ENCODE measurements at regions not wholly inside any gene's neighbourhood (a gene's known extent, or its start where the extent isn't known, plus 50 kb on each side); places are given as distances from the start of the nearest gene placed in this dataset.

DNA sequence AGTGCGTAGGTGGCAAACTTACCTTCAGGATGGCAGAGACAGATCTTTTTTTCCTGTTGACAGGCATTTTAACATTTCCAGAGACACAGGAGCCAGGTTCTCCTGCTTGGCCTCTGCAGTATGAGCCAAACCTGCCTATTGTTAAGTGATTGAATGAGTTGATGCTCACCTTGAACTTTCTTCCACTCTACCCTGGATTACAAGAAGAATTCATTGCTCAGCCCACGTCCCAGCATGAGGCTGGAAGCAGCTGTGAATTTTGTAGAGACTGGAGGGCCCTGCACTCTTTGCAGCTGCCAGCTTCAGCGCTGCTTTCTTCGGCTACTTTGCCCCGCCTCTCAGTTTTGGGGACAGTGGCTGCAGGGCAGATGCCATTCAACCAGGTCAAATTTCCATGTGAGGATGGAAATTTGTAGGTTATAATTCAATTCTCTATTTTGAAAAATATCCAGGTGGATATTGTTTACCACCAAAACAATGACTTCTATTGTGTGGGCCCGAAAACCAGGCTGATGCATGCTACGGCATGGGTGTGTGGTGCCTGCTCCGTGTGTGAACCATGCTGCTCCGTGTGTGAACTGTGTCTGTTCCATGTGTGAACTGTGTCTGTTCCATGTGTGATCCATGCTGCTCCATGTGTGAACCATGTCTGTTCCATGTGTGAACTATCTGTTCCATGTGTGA is 75.2 kb upstream of the METTL9 start:
- TF ChIP-seq, protein P1, sequence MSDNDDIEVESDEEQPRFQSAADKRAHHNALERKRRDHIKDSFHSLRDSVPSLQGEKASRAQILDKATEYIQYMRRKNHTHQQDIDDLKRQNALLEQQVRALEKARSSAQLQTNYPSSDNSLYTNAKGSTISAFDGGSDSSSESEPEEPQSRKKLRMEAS (IDR thresholded peaks at IDR 0.05; ENCODE audit: low read depth), result no peak
- TF ChIP-seq, protein P2, sequence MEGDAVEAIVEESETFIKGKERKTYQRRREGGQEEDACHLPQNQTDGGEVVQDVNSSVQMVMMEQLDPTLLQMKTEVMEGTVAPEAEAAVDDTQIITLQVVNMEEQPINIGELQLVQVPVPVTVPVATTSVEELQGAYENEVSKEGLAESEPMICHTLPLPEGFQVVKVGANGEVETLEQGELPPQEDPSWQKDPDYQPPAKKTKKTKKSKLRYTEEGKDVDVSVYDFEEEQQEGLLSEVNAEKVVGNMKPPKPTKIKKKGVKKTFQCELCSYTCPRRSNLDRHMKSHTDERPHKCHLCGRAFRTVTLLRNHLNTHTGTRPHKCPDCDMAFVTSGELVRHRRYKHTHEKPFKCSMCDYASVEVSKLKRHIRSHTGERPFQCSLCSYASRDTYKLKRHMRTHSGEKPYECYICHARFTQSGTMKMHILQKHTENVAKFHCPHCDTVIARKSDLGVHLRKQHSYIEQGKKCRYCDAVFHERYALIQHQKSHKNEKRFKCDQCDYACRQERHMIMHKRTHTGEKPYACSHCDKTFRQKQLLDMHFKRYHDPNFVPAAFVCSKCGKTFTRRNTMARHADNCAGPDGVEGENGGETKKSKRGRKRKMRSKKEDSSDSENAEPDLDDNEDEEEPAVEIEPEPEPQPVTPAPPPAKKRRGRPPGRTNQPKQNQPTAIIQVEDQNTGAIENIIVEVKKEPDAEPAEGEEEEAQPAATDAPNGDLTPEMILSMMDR (IDR thresholded peaks at IDR 0.05), result no peak
- TF ChIP-seq EP300 (IDR thresholded peaks at IDR 0.05; ENCODE audit: borderline replicate concordance in 1 of 2, low read depth in 1 of 2, low read length in 1 of 2) (no peak), EZH2phosphoT487 (IDR thresholded peaks at IDR 0.05; ENCODE audit: borderline replicate concordance, low read depth) (no peak), RXRA (IDR thresholded peaks at IDR 0.05; ENCODE audit: borderline replicate concordance, low read depth) (no peak), MEF2A (IDR thresholded peaks at IDR 0.05; ENCODE audit: borderline replicate concordance, low read depth) (no peak), FOXJ3 (CRISPR knock-in tag; IDR thresholded peaks at IDR 0.05) (no peak), SIN3A (IDR thresholded peaks at IDR 0.05; ENCODE audit: borderline replicate concordance, low read depth, low read length) (no peak), RFX5 (IDR thresholded peaks at IDR 0.05; ENCODE audit: low read length) (no peak)
- TF ChIP-seq, protein P3, sequence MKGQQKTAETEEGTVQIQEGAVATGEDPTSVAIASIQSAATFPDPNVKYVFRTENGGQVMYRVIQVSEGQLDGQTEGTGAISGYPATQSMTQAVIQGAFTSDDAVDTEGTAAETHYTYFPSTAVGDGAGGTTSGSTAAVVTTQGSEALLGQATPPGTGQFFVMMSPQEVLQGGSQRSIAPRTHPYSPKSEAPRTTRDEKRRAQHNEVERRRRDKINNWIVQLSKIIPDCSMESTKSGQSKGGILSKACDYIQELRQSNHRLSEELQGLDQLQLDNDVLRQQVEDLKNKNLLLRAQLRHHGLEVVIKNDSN (IDR thresholded peaks at IDR 0.05; ENCODE audit: borderline replicate concordance, low read depth), result no peak

Measured in SK-N-SH (cell line).